ENCODE measurements at regions not wholly inside any gene's neighbourhood (a gene's known extent, or its start where the extent isn't known, plus 50 kb on each side); places are given as distances from the start of the nearest gene placed in this dataset.

DNA sequence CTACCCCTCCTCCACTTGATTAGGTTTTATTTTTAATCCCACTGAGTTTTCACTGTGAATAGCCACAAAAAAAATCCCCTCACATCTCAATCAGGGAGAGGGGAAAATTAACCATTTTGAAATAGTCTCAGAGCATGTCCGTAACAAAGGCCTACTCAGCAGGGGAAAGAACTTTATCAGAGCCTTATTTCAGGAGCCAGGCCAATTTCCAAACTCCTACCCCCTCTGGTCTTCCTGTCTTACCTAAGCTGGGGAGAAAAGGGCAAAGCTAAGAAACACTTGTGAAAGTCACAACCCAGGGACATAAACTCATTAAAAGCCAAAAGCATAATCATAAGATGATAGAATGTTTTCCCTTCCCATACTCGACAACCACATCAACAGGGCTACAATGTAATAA is 260.3 kb upstream of the DIO3 start:
- Histone ChIP-seq H3K9ac (ENCODE audit: insufficient read depth, low read depth, low read length) (no peak overlapping the region), H3K9me3 (ENCODE audit: low read length) (peaks cover 22% of the 10 kb centered on the region), H4K20me1 (ENCODE audit: insufficient read depth, low read length) (no peaks in the 10 kb centered on the region), H3K36me3 (replicated peaks in 1 of 2; ENCODE audit: control insufficient read depth in 1 of 2, insufficient read depth in 2 of 2, low read length in 2 of 2) (no peaks in the 10 kb centered on the region), H2AFZ (ENCODE audit: low read length) (peak overlapping the region; percentile 36), H3K4me1 (ENCODE audit: insufficient read depth, low read length) (peaks cover 8% of the 10 kb centered on the region; the same call in 1 of the 2 replicates), H3K27me3 (ENCODE audit: control insufficient read depth in 1 of 2, insufficient read depth in 2 of 2, low read length in 2 of 2) (no peaks in the 10 kb centered on the region; a peak in 1 of 5 replicates), H3K4me2 (ENCODE audit: low read depth, low read length) (no peak overlapping the region), H3K79me2 (ENCODE audit: insufficient read depth, low read length) (no peaks in the 10 kb centered on the region), H3K27ac (ENCODE audit: extremely low read length, insufficient read depth, low read length) (no peak overlapping the region), H3K4me3 (replicated peaks in 1 of 3; ENCODE audit: insufficient read depth in 1 of 3, low read depth in 2 of 3, low read length in 3 of 3) (no peak overlapping the region)
- intact Hi-C loops (cut with micrococcal nuclease; ENCODE audit: unreplicated experiment): no loop called here
- WGBS (ENCODE audit: low lambda C conversion rate): 35% methylated on average over 2 of the region's 2 CpGs
- ATAC-seq: no peak
- ChIA-PET CTCF (ENCODE audit: low intra/inter-chr PET ratio, low total read pairs) (no interaction called here), POLR2A (interaction anchor here (3.8 kb wide), 1 partner anchor 12 kb away, joined by 23 read pairs; no protein-coding TSS in a partner anchor)
- no TSS peak for BruUV-seq (replicated peaks)
- in situ Hi-C loops (cut with HindIII; ENCODE audit: extremely low pct_ligation_motif_present, low pct_unique_long_range_greater_than_20kb): no loop called here
- no peak for FAIRE-seq
- no peak for DNase-seq (ENCODE audit: low spot score)
- TF ChIP-seq ZMAT3 (CRISPR knock-in tag; conservative IDR thresholded peaks at IDR 0.05): no peak
- no peak for TF ChIP-seq HOXA3 (CRISPR knock-in tag; IDR thresholded peaks at IDR 0.05)
- TF ChIP-seq, protein P1, sequence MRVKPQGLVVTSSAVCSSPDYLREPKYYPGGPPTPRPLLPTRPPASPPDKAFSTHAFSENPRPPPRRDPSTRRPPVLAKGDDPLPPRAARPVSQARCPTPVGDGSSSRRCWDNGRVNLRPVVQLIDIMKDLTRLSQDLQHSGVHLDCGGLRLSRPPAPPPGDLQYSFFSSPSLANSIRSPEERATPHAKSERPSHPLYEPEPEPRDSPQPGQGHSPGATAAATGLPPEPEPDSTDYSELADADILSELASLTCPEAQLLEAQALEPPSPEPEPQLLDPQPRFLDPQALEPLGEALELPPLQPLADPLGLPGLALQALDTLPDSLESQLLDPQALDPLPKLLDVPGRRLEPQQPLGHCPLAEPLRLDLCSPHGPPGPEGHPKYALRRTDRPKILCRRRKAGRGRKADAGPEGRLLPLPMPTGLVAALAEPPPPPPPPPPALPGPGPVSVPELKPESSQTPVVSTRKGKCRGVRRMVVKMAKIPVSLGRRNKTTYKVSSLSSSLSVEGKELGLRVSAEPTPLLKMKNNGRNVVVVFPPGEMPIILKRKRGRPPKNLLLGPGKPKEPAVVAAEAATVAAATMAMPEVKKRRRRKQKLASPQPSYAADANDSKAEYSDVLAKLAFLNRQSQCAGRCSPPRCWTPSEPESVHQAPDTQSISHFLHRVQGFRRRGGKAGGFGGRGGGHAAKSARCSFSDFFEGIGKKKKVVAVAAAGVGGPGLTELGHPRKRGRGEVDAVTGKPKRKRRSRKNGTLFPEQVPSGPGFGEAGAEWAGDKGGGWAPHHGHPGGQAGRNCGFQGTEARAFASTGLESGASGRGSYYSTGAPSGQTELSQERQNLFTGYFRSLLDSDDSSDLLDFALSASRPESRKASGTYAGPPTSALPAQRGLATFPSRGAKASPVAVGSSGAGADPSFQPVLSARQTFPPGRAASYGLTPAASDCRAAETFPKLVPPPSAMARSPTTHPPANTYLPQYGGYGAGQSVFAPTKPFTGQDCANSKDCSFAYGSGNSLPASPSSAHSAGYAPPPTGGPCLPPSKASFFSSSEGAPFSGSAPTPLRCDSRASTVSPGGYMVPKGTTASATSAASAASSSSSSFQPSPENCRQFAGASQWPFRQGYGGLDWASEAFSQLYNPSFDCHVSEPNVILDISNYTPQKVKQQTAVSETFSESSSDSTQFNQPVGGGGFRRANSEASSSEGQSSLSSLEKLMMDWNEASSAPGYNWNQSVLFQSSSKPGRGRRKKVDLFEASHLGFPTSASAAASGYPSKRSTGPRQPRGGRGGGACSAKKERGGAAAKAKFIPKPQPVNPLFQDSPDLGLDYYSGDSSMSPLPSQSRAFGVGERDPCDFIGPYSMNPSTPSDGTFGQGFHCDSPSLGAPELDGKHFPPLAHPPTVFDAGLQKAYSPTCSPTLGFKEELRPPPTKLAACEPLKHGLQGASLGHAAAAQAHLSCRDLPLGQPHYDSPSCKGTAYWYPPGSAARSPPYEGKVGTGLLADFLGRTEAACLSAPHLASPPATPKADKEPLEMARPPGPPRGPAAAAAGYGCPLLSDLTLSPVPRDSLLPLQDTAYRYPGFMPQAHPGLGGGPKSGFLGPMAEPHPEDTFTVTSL (CRISPR knock-in tag; IDR thresholded peaks at IDR 0.05; ENCODE audit: borderline replicate concordance): no peak
- TF ChIP-seq, protein P2, sequence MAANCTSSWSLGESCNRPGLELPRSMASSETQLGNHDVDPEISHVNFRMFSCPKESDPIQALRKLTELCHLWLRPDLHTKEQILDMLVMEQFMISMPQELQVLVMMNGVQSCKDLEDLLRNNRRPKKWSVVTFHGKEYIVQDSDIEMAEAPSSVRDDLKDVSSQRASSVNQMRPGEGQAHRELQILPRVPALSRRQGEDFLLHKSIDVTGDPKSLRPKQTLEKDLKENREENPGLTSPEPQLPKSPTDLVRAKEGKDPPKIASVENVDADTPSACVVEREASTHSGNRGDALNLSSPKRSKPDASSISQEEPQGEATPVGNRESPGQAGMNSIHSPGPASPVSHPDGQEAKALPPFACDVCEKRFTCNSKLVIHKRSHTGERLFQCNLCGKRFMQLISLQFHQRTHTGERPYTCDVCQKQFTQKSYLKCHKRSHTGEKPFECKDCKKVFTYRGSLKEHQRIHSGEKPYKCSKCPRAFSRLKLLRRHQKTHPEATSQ (CRISPR knock-in tag; IDR thresholded peaks at IDR 0.05; ENCODE audit: borderline replicate concordance): no peak
- TF ChIP-seq ARID2 (CRISPR knock-in tag; IDR thresholded peaks at IDR 0.05; ENCODE audit: borderline replicate concordance): no peak
- TF ChIP-seq, protein P3, sequence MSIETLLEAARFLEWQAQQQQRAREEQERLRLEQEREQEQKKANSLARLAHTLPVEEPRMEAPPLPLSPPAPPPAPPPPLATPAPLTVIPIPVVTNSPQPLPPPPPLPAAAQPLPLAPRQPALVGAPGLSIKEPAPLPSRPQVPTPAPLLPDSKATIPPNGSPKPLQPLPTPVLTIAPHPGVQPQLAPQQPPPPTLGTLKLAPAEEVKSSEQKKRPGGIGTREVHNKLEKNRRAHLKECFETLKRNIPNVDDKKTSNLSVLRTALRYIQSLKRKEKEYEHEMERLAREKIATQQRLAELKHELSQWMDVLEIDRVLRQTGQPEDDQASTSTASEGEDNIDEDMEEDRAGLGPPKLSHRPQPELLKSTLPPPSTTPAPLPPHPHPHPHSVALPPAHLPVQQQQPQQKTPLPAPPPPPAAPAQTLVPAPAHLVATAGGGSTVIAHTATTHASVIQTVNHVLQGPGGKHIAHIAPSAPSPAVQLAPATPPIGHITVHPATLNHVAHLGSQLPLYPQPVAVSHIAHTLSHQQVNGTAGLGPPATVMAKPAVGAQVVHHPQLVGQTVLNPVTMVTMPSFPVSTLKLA (IDR thresholded peaks at IDR 0.05): no peak
- TF ChIP-seq MTF1 (CRISPR knock-in tag; IDR thresholded peaks at IDR 0.05): no peak
- no peak for TF ChIP-seq SP4 (CRISPR knock-in tag; IDR thresholded peaks at IDR 0.05)
- no peak for TF ChIP-seq SRSF9 (IDR thresholded peaks at IDR 0.05; ENCODE audit: borderline replicate concordance, insufficient read depth, low read depth, low read length, poor library complexity, severe bottlenecking)
- TF ChIP-seq ETV5 (CRISPR knock-in tag; IDR thresholded peaks at IDR 0.05; ENCODE audit: borderline replicate concordance): no peak
- no peak for TF ChIP-seq EHMT2 (IDR thresholded peaks at IDR 0.05; ENCODE audit: borderline replicate concordance, low read depth, low read length)
- no peak for TF ChIP-seq CENPT (CRISPR knock-in tag; IDR thresholded peaks at IDR 0.05; ENCODE audit: low read depth)
- TF ChIP-seq, protein P4, sequence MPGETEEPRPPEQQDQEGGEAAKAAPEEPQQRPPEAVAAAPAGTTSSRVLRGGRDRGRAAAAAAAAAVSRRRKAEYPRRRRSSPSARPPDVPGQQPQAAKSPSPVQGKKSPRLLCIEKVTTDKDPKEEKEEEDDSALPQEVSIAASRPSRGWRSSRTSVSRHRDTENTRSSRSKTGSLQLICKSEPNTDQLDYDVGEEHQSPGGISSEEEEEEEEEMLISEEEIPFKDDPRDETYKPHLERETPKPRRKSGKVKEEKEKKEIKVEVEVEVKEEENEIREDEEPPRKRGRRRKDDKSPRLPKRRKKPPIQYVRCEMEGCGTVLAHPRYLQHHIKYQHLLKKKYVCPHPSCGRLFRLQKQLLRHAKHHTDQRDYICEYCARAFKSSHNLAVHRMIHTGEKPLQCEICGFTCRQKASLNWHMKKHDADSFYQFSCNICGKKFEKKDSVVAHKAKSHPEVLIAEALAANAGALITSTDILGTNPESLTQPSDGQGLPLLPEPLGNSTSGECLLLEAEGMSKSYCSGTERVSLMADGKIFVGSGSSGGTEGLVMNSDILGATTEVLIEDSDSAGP (CRISPR knock-in tag; IDR thresholded peaks at IDR 0.05; ENCODE audit: borderline replicate concordance): no peak
- no peak for TF ChIP-seq ZSCAN12 (CRISPR knock-in tag; IDR thresholded peaks at IDR 0.05)
- no peak for TF ChIP-seq JDP2 (CRISPR knock-in tag; IDR thresholded peaks at IDR 0.05; ENCODE audit: borderline replicate concordance)
